ENCODE measurements at regions not wholly inside any gene's neighbourhood (a gene's known extent, or its start where the extent isn't known, plus 50 kb on each side); places are given as distances from the start of the nearest gene placed in this dataset.

DNA sequence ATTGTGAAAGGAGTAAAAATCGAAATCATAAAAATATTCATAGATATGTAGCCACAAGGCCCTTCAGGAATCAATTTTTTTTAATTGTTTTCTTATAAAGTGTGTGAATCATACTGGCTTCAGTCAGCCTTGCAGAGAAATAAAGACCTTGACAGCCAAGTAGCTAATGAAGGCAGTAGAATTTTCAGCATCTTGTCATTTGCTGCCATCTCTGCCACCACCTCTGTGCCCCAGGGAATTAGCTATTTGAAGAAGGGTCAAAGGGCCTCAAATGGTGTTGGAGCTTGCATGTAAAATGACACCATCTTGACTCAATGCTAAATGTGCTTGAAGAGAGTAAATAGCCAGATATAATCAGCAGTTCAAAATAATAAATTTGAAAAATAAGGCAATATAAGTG is 359.4 kb upstream of the DCN start:
- no peak for DNase-seq (ENCODE audit: low read depth, low spot score)

DNA sequence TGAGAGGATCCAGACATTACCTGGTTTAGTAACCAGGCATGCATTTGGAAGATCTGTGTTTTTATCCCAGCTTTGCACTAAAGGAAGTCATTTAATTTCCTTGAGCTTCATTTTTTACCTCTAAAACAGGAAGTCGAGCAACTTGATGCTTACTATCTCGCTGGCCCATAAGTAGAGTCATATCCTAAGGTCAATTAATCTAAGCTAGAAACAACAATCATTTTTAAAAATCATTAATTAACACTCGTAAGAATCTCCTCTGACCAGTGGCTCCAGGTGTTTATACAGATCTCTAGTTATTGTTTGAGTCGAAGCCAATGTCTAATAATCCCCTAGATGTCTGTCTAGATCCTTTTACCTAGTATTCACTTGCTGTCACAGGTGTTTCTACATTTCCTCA is 355.8 kb upstream of the DCN start:
- DNase-seq (ENCODE audit: low read depth, low spot score): no peak

DNA sequence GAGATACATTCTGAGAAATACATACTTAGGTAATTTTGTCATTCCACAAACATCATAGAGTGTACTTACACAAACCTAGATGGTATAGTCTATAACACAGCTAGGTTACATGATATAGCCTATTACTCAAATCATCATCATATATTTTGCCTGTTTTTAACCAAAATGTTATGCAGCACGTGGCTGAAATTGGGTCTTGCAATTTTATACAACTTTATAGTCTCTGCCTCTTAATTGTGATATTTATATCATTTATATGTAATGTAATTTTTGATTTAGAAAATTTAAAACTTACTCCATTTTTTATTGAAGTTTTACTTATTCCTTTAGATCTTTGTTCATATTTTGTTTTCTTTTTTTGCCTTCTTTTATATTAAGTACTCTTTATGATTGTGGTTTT is 350.7 kb upstream of the DCN start:
- DNase-seq (ENCODE audit: low read depth, low spot score): no peak

DNA sequence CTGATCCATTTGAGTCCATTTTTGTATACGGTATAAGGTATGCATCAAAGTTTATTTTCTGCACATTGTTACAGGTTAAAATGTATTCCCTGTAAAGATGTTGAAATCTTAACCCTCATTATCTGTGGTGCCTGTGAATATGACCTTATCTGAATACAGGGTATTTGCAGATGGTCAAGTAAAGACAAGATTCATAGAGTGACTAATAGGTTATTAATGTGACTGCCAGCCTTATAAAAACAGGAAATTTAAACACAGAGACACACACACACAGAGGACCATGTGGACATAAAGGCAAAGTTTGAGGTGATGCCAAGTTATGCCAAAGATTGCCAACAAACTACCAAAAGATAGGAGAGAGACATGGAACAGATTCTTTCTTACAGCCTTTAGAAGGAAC is 347.2 kb upstream of the DCN start:
- peak; percentile 2 for DNase-seq (ENCODE audit: low read depth, low spot score)

DNA sequence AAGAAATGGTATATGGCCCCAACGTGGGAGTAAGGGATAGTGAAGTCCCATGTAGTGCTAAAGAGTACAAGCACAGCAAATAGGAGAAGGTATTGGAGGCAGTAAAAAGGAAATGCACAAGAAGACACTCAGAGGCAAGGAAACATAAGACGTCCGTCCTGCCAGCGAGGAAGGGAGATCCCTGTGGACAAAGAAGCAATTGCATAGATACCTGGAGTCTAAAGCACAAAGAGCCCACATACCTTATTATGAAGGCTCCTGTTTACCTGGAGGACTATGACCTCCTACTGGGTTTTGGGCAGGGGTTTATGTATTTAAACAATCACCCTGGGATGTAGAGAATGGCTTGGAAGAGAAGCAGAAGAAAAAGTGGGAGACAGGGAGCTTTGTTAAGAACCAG is 341.2 kb upstream of the DCN start:
- no peak for DNase-seq (ENCODE audit: low read depth, low spot score)

DNA sequence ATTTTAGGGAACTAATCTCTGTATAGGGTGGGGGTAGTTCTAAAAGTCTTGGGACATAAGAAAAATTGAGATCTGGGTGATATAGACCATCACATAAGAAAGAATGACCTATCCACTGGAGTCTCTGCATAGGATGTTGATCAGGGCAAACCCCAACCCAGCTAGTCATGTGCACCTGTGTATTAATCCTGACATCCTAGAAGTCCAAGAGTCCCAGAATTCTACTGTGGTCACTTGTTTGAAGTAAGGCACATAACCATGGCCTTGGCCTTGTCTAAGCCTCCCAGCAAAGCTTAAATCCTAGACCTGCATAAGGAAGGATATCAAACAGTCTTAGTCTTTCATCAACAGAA is 334.1 kb upstream of the DCN start:
- DNase-seq (ENCODE audit: low read depth, low spot score): no peak

DNA sequence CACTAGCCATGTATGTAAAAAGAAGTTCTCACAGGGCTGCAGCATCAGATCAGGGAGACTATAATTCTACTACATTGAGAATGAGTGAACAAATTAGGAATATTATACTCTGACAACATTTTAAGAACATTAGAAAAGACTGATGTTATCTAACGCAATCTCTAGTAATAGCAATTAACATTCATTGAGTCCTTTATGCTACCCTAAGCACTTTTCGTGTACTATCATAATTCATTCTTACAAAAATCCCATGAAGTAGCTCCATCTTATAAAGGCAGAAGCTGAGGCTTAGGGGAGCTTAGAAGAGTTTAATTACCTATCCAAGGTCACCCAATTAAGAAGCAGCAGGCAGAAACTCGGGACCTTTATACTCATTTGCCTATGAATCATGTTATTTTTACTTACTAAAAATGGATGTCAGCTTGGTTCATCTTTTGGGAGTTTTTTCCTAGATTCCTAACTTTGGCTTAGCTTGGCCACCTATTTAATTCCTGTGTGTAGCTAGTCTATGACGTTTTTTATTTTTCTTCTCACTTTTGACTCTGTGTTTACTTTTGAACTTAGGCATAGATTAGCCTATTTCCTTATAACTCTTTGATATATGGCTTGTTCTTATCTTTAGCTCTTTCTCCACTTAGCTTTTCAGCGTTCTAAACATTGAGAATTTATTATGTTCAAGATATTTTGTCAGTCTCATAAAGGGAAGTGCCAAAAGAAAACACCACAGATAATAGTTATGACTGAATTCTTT is 333.5 kb upstream of the DCN start:
- no peak for DNase-seq (ENCODE audit: low read depth, low spot score)

DNA sequence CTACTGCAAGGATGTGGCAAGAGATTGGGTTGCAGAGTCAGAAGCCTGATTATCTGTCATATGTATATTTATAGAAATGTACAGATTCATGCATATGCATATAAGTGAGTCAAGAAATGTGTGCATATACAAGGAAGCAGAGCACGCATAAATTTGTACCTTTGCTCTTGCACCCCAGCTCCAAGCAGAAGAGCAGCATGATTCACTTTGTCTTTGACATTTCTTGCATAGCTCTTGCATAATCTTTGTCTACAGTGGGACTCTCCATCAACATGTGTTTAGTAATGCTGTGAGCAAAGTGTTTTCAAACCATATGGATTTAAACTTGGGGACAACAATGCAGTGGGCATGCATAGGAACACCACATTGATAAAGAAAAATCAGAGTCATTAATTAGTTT is 330.7 kb upstream of the DCN start:
- DNase-seq (ENCODE audit: low read depth, low spot score): no peak

DNA sequence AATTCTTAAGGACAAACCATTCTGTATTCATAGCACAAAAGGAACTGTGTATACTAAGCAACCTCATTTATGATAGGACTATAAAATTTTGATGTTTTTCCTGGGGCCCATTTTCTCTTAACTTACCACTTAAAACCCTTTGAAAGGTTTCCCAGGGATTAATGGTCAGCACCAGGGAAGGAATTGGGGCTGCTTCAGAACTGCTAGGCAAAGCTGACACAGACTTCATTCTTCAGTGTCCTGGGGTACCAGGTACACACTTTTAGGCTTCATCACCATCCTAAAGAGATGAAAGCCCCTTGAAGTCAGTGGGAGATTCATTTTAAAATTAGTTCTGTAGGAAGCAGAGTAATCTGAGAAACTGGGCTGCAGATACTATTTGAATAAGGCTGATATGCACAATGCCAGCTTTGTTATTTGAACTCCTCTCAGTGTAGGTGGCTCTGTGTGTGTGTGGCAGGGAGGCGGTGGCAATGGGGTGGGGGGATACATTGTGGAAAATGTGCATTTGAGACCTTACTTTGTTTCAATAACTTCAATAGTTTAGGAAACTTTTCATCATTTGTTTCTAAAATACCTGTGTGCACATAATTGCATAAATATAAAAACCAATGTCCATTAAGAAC is 329.3 kb upstream of the DCN start:
- DNase-seq (ENCODE audit: low read depth, low spot score): no peak

DNA sequence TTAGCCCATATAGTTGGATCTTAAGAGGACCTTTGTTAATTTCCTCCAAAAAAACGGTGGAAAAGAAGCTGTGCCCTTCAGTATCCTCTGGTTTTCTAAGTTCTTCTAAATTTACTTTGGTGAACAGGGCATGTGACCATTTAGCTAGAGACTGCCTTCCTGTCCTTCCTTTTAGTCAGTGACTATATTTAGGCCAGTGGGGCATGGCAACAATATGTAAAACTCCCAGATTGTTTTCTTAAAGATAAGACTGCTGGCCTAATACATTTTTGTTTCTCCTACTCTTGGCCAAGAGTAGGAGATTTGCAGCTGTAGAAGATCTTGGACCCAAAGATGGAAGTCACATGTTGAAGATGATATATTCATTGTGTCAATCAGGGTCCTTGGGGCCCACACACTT is 325.1 kb upstream of the DCN start:
- peak; percentile 14 for DNase-seq (ENCODE audit: low read depth, low spot score)

DNA sequence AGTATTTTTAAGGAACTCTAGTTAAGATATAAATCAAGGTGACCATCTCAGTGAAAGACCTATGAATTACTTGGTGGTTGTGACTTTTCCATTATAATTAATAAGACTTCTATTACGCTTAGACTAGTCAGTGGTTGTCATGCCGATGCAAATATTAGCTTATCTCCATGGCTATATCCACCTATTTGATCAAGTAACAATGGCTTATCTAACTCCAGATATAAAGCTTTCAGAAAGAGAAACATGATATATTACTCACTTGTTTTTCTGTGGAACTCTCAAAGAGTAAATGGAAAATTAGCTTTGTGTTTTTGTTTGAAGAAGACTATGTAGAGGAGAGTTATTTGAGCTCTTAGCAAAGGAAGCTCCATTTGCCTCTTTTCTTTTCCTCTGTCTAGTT is 323.8 kb upstream of the DCN start:
- no peak for DNase-seq (ENCODE audit: low read depth, low spot score)

DNA sequence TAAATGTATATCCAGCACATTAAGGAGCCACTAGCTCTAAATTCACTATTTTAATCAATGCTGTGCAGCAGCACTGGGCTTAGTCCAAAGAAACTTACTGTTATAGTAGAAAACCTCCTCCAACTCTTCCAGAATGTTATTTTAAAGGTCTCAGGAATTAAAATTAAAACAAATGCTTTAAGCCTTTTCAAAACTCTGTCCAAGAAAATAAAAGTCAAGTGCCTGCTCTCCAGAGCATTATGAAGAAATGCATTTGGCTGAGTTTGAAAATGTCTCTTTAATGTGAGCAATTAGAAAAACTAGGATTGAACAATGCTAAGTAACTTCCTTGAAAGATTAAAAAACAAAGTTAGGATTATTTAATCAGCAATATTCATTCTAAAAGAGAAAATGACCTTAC is 322.4 kb upstream of the DCN start:
- DNase-seq (ENCODE audit: low read depth, low spot score): no peak

DNA sequence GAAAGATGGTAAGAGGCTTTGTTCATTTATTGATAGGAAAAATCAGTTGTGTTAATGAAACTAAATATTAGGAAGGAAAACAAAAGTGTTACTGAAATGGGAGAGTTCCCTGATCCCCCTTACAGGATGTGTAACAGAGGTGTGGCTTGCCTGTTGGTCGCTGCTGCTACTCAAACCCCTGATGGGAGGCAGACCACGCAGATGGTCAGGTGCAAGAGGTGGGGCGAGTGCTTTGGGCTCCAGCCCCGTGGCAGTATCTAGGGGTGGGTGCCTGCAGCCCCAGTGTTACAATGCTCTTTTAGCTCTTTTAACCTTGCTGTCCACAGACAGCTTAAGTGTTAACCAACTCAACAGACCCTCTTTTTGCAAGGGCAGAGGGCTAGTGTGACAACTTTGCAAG is 319.6 kb upstream of the DCN start:
- no peak for DNase-seq (ENCODE audit: low read depth, low spot score)

DNA sequence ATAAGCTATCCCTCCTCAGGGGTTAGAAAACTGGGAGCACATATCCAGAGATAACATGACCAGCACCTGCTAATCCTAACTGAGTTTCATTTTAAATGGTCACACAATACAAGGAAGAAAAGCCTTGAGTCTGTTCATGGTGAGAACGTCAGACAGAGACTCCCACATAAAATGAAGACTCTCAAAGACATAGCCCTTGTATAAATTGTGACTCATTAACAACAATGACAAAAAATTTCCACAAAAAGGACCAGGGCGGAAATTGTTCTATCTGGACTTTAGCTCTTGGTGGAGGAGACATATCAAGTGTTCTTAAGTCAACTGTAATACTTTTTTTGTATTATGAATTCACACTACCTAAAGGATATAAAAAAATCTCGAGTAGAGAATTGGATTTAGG is 313.7 kb upstream of the DCN start:
- no peak for DNase-seq (ENCODE audit: low read depth, low spot score)

DNA sequence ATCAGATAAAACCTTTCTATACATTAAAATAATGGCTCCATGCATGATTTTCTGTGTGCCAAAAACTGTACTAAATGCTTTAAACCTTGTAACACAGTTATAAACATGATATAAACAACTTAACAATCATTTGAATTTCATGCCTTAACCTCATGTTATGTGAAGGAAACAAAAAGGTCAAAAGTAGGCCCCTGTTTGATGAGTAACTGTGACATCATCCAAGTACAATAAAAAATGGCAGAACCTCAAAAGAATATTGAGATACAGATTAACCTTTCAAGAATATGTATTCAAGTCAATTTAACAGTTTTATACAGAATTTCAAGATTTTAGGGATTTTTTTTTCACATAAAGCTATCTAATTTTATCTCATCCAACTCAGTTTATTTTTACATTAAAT is 310.7 kb upstream of the DCN start:
- no peak for DNase-seq (ENCODE audit: low read depth, low spot score)

DNA sequence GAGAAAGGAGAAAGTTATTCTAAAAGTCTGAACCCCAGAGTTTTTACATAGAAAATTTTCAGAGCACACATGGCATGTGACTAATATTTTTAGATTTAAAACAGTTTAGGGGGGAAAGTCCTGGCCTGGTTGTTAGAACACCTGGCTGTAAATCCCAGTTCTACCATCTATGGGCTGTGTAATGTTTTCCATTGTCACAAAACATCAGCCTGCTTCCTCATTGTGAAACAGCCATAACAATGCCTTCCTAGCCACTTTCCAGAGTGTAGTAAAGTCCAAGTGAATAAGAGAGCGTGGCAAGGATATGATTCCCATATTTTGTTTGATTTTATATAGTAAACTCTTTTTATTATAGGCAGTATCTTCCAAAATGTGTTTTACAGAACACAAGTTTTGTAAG is 310.0 kb upstream of the DCN start:
- no peak for DNase-seq (ENCODE audit: low read depth, low spot score)

DNA sequence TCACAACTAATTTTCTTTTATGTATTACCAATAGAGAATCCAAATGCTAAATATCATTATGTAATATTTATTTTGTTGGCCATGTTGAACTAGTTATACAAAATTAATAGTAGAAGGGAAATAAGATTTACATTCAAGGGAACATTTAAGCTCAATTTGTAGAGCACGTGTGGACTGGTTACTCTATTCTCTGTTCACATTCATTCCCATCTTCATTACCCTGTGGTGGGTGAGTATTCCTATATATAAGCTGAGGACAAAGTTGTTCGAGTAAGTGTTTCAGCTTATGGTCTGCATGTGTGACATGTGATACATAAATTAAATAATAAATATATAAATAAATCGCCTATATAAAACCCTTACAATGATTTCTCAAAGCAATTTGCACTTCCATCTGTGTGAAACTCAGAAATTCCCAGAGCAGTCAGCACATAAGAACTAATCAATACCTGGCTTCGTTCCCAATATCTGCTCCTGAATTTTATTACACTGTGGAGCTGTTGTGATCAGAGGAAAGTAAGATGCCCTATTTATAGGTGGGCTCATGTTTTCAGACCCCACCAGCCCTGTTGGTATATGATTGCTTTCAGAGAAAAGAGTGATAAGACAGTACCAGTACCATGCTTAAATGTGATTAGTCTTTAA is 308.2 kb upstream of the DCN start:
- DNase-seq (ENCODE audit: low read depth, low spot score): no peak

DNA sequence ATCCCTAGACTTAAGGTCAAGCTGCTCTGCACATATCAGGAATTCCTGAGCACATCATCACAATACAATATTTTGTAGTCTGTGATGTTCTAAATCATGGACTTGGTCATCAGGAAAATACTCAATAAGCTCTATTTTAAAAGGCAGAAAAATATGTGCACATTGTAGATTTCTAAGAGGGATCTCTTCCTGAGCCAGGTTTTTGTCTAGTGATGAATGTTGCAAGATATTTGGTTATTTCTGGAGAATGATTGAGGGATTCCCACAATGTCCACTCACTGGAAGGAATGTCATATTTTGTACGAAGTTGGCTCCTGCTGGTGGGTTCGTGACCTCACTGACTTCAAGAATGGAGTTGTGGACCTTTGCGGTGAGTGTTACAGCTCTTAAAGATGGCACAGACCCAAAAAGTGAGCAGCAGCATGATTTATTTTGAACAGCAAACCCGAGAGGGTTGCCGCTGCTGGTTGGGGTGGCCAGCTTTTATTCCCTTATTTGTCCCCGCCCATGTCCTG is 300.9 kb upstream of the DCN start:
- DNase-seq (ENCODE audit: low read depth, low spot score): peak; percentile 3

DNA sequence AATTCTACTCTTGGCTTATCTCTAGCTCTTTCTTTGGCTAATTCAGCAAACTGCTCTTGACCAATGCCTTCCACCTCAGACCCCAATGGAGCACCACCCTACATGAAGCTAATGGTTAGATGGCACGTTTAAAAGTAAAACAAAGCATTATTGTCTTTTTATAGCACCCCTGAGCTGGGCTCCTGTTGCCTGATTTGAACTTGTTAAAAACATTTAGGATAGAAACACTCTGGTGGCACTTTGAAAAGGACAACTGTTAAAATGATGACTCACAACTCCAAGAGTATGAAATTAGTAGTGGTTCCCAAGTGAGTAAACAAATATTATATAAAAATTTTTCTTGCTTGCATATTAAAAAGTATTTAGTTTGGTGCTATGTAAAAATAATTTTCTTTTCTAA is 299.6 kb upstream of the DCN start:
- no peak for DNase-seq (ENCODE audit: low read depth, low spot score)

DNA sequence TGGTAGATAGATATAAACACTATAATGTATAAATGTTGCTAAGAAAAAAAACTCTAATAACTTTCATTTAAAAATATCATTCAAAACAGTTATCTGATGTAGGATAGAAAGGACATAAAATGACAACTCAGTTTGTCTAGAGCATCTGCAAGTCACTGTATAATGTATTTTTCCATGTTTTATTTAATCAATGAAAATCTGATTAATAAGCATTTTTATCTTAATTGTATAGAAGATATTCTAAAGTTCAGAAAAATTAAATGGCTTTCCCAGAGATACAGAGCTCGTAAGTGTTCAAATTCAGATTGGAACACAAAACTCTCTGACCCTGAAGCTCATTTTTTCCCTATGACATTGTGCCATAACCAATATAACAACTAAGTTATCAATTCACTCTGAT is 295.9 kb upstream of the DCN start:
- no peak for DNase-seq (ENCODE audit: low read depth, low spot score)

DNA sequence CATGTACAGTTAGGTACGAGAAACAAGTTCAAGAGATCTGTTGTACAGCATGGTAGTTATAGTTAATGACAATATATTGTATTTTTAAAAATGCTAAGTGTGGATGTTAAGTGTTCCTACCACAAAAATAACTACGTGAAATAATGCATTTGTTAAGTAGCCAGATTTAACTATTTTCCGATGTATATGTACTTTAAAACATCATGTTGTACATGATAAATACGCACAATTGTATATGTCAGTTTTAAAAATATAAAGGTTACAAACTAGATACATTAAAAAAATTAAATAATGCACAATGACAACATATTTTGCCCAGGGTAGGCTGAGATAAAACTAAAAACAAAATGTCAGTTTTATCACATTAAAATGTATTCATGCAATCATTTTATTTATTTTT is 285.1 kb upstream of the DCN start:
- DNase-seq (ENCODE audit: low read depth, low spot score): no peak

DNA sequence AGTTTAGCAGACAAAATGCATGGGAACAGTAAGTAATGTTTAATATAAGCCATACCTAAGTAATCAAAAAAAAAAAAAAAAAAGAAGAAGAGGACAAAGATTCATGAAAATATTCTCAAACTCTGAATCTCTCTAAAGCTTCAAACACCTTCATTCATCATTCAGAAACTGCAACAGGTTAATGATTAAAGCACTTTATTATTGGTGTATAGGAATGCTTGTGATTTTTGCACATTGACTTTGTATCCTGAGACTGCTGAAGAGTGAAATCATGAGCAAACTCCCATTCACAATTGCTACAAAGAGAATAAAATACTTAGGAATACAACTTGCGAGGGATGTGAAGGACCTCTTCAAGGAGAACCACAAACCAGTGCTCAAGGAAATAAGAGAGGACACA is 278.4 kb upstream of the DCN start:
- DNase-seq (ENCODE audit: low read depth, low spot score): no peak

DNA sequence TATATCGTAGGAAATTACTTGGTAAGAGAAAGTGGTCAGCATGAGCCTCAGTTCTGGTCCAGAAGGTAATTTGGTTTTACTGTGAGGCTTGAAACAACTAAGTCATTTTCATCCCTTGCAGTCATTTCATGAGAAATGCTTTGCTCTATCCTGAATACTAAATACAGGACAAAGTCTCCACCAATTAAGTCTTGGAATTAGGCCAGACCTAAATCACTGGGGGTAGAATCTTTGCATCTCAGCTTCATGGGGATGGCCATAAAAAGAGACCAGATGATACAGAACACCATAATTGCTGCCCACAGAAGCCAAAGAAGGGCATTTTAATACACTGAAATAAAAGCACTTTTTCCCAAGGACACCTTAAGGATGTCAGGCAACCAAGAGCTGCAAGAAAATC is 277.9 kb upstream of the DCN start:
- DNase-seq (ENCODE audit: low read depth, low spot score): no peak
